ENCODE measurements at regions not wholly inside any gene's neighbourhood (a gene's known extent, or its start where the extent isn't known, plus 50 kb on each side); places are given as distances from the start of the nearest gene placed in this dataset.

- H3K4me1 ChIP-seq (ENCODE audit: control insufficient read depth, extremely low read depth, insufficient read depth, low read length) = no peaks in the 10 kb centered on the region
- H3K27ac ChIP-seq (ENCODE audit: insufficient read depth, low read length) = no peak overlapping the region
- H3K79me2 ChIP-seq (ENCODE audit: control insufficient read depth, insufficient read depth, low read length) = no peaks in the 10 kb centered on the region
Measured at GRCh38 chr4:127194281-127194680, 438.5 kb upstream of the INTU start.

GRCh38 chr4:127196655-127197352 lies 436.0 kb upstream of the INTU start:
- H4K20me1 ChIP-seq (ENCODE audit: control insufficient read depth, extremely low read depth, insufficient read depth, low read length) = no peaks in the 10 kb centered on the region
- no peaks in the 10 kb centered on the region for H3K9me3 ChIP-seq (ENCODE audit: control insufficient read depth, insufficient read depth, low read depth, low read length)
- no peaks in the 10 kb centered on the region for H3K27me3 ChIP-seq (ENCODE audit: control insufficient read depth, insufficient read depth, low read length)
- H3K36me3 ChIP-seq (ENCODE audit: control insufficient read depth, insufficient read depth, low read length) = no peaks in the 10 kb centered on the region
- no peak overlapping the region for H3K4me3 ChIP-seq (replicated peaks in 1 of 4; ENCODE audit: control extremely low read depth in 1 of 4, insufficient read depth in 1 of 4, low read depth in 3 of 4, low read length in 4 of 4)
- no peaks in the 10 kb centered on the region for H3K79me2 ChIP-seq (ENCODE audit: control insufficient read depth, insufficient read depth, low read length)
- H3K4me2 ChIP-seq (ENCODE audit: extremely low read depth, insufficient read depth, low read length) = no peak overlapping the region
- DNase-seq (ENCODE audit: low read depth in 2 of 2) = no peak
- no peak for TF ChIP-seq CTCF (conservative IDR thresholded peaks at IDR 0.05 in 1 of 2, IDR thresholded peaks at IDR 0.05 in 1 of 2; ENCODE audit: low read depth in 1 of 2, low read length in 2 of 2)
- no peak for TF ChIP-seq EZH2 (IDR thresholded peaks at IDR 0.05; ENCODE audit: low read length, missing control alignments)
- H3K27ac ChIP-seq (ENCODE audit: insufficient read depth, low read length) = no peak overlapping the region
- no peak overlapping the region for H2AFZ ChIP-seq (ENCODE audit: low read length)
- no peaks in the 10 kb centered on the region for H3K4me1 ChIP-seq (ENCODE audit: control insufficient read depth, extremely low read depth, insufficient read depth, low read length)
- no peak overlapping the region for H3K9ac ChIP-seq (ENCODE audit: insufficient read depth, low read length)

More at GRCh38 chr4:127194281-127194680, 438.5 kb upstream of the INTU start:
- Histone ChIP-seq H3K4me2 (ENCODE audit: extremely low read depth, insufficient read depth, low read length) (no peak overlapping the region), H3K9ac (ENCODE audit: insufficient read depth, low read length) (no peak overlapping the region), H3K36me3 (ENCODE audit: control insufficient read depth, insufficient read depth, low read length) (no peaks in the 10 kb centered on the region), H4K20me1 (ENCODE audit: control insufficient read depth, extremely low read depth, insufficient read depth, low read length) (no peaks in the 10 kb centered on the region), H3K4me3 (replicated peaks in 1 of 4; ENCODE audit: control extremely low read depth in 1 of 4, insufficient read depth in 1 of 4, low read depth in 3 of 4, low read length in 4 of 4) (no peak overlapping the region), H3K9me3 (ENCODE audit: control insufficient read depth, insufficient read depth, low read depth, low read length) (no peaks in the 10 kb centered on the region), H2AFZ (ENCODE audit: low read length) (no peak overlapping the region), H3K27me3 (ENCODE audit: control insufficient read depth, insufficient read depth, low read length) (no peaks in the 10 kb centered on the region)
- no peak for DNase-seq (ENCODE audit: low read depth in 2 of 2)
- TF ChIP-seq EZH2 (IDR thresholded peaks at IDR 0.05; ENCODE audit: low read length, missing control alignments) = no peak
- TF ChIP-seq CTCF (conservative IDR thresholded peaks at IDR 0.05 in 1 of 2, IDR thresholded peaks at IDR 0.05 in 1 of 2; ENCODE audit: low read depth in 1 of 2, low read length in 2 of 2) = no peak

GRCh38 chr4:127203562-127204200 lies 429.1 kb upstream of the INTU start:
- H4K20me1 ChIP-seq (ENCODE audit: control insufficient read depth, extremely low read depth, insufficient read depth, low read length) = no peaks in the 10 kb centered on the region
- no peaks in the 10 kb centered on the region for H3K79me2 ChIP-seq (ENCODE audit: control insufficient read depth, insufficient read depth, low read length)
- no peaks in the 10 kb centered on the region for H3K27me3 ChIP-seq (ENCODE audit: control insufficient read depth, insufficient read depth, low read length)
- H3K4me2 ChIP-seq (ENCODE audit: extremely low read depth, insufficient read depth, low read length) = no peak overlapping the region
- H2AFZ ChIP-seq (ENCODE audit: low read length) = no peak overlapping the region
- TF ChIP-seq EZH2 (IDR thresholded peaks at IDR 0.05; ENCODE audit: low read length, missing control alignments) (no peak), CTCF (conservative IDR thresholded peaks at IDR 0.05 in 1 of 2, IDR thresholded peaks at IDR 0.05 in 1 of 2; ENCODE audit: low read depth in 1 of 2, low read length in 2 of 2) (no peak)
- DNase-seq (ENCODE audit: low read depth in 2 of 2) = peak; percentile 58 to 84
- H3K27ac ChIP-seq (ENCODE audit: insufficient read depth, low read length) = no peak overlapping the region
- no peaks in the 10 kb centered on the region for H3K36me3 ChIP-seq (ENCODE audit: control insufficient read depth, insufficient read depth, low read length)
- H3K9me3 ChIP-seq (ENCODE audit: control insufficient read depth, insufficient read depth, low read depth, low read length) = no peaks in the 10 kb centered on the region
- no peak overlapping the region for H3K9ac ChIP-seq (ENCODE audit: insufficient read depth, low read length)
- no peak overlapping the region for H3K4me3 ChIP-seq (replicated peaks in 1 of 4; ENCODE audit: control extremely low read depth in 1 of 4, insufficient read depth in 1 of 4, low read depth in 3 of 4, low read length in 4 of 4)
- H3K4me1 ChIP-seq (ENCODE audit: control insufficient read depth, extremely low read depth, insufficient read depth, low read length) = no peaks in the 10 kb centered on the region

All from fibroblast of lung (primary cell).